NCI-H2029 (cell line): ENCODE measurements at regions not wholly inside any gene's neighbourhood (a gene's known extent, or its start where the extent isn't known, plus 50 kb on each side); places are given as distances from the start of the nearest gene placed in this dataset.

ENCODE experiments used
- DNase-seq: peaks from one replicate; lab custom pipeline; 2025; lab: John Stamatoyannopoulos, UW

DNA sequence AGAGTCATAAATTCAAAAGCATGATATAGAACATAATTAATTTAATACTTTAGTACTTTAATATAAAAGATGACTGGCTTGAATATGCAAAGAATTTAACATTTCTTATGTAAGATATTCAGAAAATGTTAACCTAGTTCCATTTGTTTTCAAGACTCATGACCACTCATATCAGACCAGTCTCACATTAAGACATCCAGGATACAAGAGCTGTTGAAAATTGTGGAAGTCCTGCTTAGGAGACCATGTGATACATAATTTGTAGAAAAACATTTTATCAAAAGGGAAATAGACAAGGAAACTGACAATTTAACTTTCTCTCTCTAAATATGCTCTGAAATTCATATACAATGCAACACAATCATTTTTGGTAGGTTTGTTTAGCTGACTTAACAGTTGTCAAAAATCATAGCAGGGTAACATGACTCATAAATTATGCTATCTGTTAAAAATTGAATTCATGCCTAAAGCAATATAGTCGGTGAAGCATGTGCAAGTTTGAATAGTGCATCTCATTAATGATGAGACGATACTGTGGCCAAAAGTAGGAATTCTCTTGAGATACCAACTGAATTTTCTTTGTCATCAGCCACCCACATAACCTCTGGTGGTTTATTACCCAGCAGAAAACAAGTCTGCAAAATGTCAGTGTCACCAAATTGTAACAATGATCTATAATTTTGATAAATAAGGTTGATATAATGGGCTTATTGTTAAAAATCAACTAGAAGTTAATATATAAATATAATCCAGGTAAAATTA, 211.4 kb downstream of the GASK1B start:
- no peak for DNase-seq

- no peak for DNase-seq
These were observed 214.9 kb downstream of the GASK1B start for GRCh38 chr4:157957905-157958304.

GRCh38 chr4:157942017-157942416, 230.8 kb downstream of the GASK1B start:
- no peak for DNase-seq

- no peak for DNase-seq
These were observed 238.7 kb downstream of the GASK1B start for GRCh38 chr4:157934151-157934550.

- no peak for DNase-seq
These were observed 239.9 kb downstream of the GASK1B start for GRCh38 chr4:157932936-157933335.

GRCh38 chr4:157929486-157929885, 243.3 kb downstream of the GASK1B start:
- no peak for DNase-seq

DNA sequence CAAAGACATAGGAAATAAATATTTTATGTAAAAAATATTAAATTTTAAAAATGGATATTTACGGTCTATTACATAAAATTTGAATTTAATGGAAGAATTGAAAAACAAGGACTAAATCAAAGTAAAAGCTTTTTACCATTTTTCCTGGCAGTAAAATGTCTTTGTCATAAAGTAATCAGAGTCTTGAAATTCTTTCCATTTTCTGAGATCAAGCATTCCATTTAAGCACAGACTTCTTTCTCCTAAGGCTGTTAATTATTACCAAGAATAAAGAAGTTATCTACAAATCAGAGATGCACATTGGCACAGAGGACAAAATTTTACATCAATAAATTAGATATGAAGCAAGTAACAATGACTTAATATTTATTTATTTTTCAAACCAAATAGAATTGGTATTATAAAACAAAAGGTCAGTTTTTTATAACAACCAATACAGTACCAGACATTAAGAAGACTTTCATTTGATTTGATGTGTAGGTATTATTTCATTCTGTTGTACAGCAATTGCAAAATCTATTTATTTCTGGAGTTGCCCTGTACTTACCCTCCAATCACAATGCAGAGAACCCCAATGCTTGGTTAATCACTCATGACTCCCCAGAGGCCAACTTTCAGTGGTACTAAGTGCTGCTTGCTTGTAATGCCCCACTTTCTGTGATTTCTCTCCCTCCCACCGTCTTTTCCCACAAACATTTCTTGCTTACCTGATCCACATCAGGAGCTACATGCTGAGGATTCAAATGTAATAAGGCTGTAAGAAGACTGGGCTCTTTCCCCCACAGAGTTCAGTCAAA, 254.6 kb downstream of the GASK1B start:
- DNase-seq = no peak

GRCh38 chr4:157912212-157912611, 260.6 kb downstream of the GASK1B start:
- DNase-seq = no peak

GRCh38 chr4:157911662-157912061, 261.2 kb downstream of the GASK1B start:
- DNase-seq = no peak

DNA sequence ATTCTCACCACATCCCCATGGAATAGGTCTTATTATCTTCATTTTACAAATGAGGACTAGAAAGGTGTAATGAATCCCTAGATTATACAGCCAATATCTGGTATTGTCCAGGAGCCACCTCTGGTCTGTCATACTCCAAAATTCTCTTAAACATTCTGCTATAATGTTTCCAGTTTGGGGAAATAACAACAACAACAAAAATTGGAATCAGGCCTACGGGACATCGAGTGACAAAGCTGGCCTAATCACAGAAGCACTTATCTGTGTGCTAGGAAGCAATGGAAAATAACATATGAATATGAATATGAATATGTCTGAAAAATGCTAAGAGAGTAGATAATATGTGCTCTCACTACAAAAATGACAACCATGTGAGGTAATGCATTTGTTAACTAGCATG, 264.1 kb downstream of the GASK1B start:
- DNase-seq = no peak

DNA sequence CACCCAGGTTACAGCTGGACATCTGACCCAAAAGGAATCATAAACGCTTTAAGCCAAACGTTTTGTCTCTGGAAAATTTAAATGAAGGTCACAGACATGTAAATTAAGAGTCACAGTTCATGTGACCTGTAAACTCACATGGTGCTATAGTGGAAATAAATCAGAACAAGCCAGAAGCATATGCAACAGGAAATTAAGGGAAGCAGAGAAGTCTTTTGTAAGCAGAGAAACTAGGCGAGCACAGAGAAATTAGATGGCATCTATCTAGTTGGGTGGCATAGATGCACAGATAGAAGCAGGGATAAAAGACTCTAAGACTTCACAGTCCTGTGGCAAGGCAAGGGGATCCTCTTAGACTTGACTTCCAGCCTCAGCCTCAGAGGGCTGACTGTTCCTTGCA, 264.8 kb downstream of the GASK1B start:
- no peak for DNase-seq

GRCh38 chr4:157907226-157907946, 265.4 kb downstream of the GASK1B start:
- DNase-seq = no peak

- no peak for DNase-seq
These were observed 273.8 kb downstream of the GASK1B start for GRCh38 chr4:157898836-157899605.

GRCh38 chr4:157897855-157898370, 274.9 kb downstream of the GASK1B start:
- no peak for DNase-seq

- DNase-seq = no peak
These were observed 276.1 kb downstream of the GASK1B start for GRCh38 chr4:157896726-157897125.

DNA sequence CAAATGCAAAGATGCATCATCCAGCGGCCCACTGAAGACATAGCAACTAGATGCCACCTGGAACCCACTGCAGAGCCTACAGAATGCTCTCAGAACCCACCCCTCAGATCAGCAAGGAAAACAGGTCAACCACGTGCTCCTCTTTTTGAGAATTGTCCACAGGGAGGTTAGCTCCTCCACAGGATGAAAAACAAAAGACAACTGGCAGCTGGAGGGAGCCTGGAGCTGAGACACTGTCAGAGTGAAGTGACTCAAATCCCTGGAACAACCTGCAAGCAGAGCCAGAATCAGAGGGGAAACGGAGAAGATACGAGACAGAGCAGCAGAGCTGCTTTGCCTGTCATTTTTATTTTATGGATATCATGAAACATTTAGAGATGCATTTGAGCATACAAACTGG, 277.6 kb downstream of the GASK1B start:
- no peak for DNase-seq

DNA sequence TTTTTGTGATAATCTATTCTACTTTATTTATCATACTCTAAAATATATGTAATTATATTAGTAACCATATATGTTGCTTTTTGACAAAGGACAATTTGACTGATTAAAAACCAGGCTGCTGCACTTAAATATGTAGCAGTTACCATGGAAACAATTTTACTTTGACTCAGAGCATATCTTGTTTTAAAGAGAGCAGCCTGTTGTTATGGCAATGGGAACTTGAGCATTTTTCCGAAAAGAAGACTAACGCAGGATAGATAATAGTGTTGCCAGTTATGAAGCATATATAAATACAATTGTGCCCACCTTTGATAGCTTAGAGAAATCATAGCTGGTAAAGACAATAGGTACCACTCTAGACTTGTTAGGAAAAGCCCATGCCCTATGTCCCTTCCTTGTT, 283.0 kb downstream of the GASK1B start:
- no peak for DNase-seq

DNA sequence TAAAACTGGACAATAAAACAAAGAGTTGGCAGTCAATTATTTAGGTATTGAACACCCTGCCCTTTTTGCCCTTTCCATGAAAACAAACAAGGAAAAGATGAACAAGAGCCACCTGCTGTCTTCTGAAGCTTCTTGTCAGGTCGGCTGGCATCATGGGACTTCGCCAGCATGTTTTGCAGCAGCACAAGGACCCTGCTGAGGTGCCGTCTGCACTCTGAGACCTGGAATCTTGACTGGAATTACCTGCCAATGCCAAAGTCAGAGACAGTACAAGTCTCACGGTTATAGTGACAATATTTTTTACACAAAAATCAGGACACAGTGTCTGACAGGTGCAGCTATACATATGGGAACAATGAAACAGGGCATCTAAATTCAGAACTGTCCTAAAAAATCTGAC, 284.5 kb downstream of the GASK1B start:
- no peak for DNase-seq

- no peak for DNase-seq
These were observed 285.5 kb downstream of the GASK1B start for GRCh38 chr4:157887316-157887715.

DNA sequence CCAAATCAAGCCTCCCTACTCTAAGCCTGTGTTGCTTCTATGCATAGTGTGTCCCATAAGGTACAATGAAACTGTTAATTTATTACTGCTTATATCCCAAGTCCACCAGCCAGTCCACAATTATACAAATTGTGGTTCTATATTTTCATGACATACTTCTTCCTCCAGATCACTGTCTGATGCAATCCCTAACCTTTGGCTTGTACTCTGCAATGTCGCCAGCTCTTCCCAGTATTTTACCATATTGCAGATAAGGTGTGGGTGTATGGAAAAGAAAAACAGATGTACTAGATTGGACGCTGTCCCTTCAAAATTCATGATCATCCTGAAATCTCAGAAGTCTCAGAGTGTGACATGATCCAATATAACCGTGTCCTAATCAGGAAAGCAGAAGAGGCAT, 286.2 kb downstream of the GASK1B start:
- DNase-seq = no peak

DNA sequence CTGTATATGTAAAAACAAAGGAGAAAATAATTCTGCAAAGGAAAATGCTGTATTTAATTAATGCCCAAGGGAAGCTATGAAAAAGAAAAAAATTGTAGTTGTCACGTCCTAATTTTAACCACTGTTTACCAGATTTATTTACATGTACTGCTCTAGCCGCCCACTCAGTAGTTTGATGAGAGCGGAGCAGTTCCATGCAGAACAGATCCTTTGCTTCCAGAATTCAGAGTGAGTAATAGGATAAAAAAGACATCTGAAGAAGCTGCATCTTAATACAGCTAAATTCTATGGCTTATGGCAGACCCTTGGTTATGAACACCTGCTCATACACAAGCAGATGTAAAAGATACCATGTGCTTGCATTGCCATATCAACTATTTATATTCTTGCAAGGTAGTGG, 287.0 kb downstream of the GASK1B start:
- DNase-seq = no peak

- no peak for DNase-seq
These were observed 289.9 kb downstream of the GASK1B start for GRCh38 chr4:157882901-157883300.
